GM12875 (cell line): ENCODE measurements at regions not wholly inside any gene's neighbourhood (a gene's known extent, or its start where the extent isn't known, plus 50 kb on each side); places are given as distances from the start of the nearest gene placed in this dataset.

ENCODE experiments used
- H3K4me3 ChIP-seq: one replicate; pipeline ENCODE4 v1.5.1; 2011; ENCODE audit warnings: low read depth, low read length, control low read depth
- CTCF ChIP-seq: IDR thresholded peaks from 2 replicates; pipeline ENCODE4 v1.5.1; 2011; ENCODE audit warnings: low read depth, mild to moderate bottlenecking, control low read depth, inconsistent platforms, low read length, moderate library complexity, borderline replicate concordance; ENCODE audit not compliant: insufficient read depth

- no peak overlapping the region for H3K4me3 ChIP-seq
- no peak for TF ChIP-seq CTCF
Measured at GRCh38 chr5:5039918-5040317, 100.2 kb upstream of the ADAMTS16 start.

GRCh38 chr5:5040712-5041111 lies 99.4 kb upstream of the ADAMTS16 start:
- no peak overlapping the region for H3K4me3 ChIP-seq
- TF ChIP-seq CTCF = no peak

- no peak for TF ChIP-seq CTCF
- H3K4me3 ChIP-seq = no peak overlapping the region
Measured at GRCh38 chr5:5042806-5043205, 97.3 kb upstream of the ADAMTS16 start.

DNA sequence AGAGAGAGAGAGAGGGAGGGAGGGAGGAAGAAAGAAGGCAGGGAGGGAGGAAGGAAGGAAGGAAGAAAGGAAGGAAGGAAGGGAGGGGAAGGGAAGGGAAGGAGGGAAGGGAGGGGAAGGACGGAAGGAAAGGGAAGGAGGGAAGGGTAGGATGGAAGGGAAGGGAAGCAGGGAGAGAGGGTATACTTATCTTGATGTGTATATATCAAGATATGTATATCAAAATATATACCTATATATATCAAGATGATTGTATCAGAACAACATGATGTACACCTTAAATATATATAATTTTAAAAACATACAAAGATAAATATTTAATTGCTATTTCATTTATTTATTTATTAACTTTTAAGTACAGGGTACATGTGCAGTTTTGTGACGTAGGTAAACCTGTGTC lies 96.8 kb upstream of the ADAMTS16 start:
- no peak for TF ChIP-seq CTCF
- no peak overlapping the region for H3K4me3 ChIP-seq

GRCh38 chr5:5044247-5044840 lies 95.8 kb upstream of the ADAMTS16 start:
- TF ChIP-seq CTCF = no peak
- no peak overlapping the region for H3K4me3 ChIP-seq

GRCh38 chr5:5046680-5047502 lies 93.2 kb upstream of the ADAMTS16 start:
- no peak overlapping the region for H3K4me3 ChIP-seq
- no peak for TF ChIP-seq CTCF

DNA sequence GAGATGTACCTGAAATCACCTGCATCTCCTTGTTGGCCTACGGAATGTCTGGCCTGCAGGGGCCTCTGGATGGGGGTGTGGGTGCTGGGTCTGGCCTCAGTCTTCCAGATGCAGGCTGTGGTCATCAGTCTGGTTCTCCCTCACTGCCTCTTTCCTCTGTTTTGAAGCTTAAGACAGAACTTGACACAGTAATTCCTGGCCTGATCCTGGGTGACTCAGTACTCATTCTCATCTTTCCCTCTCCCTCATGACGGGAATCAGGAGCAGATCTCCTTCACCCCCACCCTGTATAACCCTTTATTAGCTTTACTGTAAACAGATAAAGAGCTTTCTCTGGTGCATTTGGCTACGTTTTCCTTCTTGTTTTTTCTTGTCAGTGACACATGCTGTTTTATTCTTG lies 89.3 kb upstream of the ADAMTS16 start:
- H3K4me3 ChIP-seq = no peak overlapping the region
- TF ChIP-seq CTCF = no peak
